Lung (tissue), 11 donors: ENCODE measurements at regions not wholly inside any gene's neighbourhood (a gene's known extent, or its start where the extent isn't known, plus 50 kb on each side); places are given as distances from the start of the nearest gene placed in this dataset.

Experiments used
- ATAC-seq: fragments of 200-7000 bp; cut with Tn5 transposase; one replicate; pipeline ENCODE4 v1.9.1; 2020; ENCODE audit warnings: moderate number of reproducible peaks; ENCODE audit not compliant: insufficient read depth, low FRiP score
- DNase-seq, 3 donors: peaks; one replicate each; pipeline ENCODE4 v3.0.0-alpha.2; 2013 to 2017
- H3K27ac ChIP-seq, 2 donors: one replicate each; pipeline ENCODE4 v1.5.1; 2013; ENCODE audit warnings: mild to moderate bottlenecking in 2 of 2, moderate library complexity in 2 of 2, control low read depth in 1 of 2, inconsistent platforms in 1 of 2, low read depth in 1 of 2, low read length in 1 of 2
- H3K27me3 ChIP-seq, 3 donors: one replicate each; pipeline ENCODE4 v1.5.1; 2013; ENCODE audit warnings: low read length in 2 of 3; ENCODE audit not compliant: control insufficient read depth in 3 of 3, insufficient read depth in 3 of 3
- H3K36me3 ChIP-seq, 4 donors: one replicate each; pipeline ENCODE4 v1.5.1; 2013; ENCODE audit warnings: low read length in 4 of 4, mild to moderate bottlenecking in 1 of 4, moderate library complexity in 1 of 4; ENCODE audit not compliant: control insufficient read depth in 4 of 4, insufficient read depth in 4 of 4
- H3K4me1 ChIP-seq, 5 donors: one replicate each; pipeline ENCODE4 v1.5.1; 2013; ENCODE audit warnings: low read length in 5 of 5, mild to moderate bottlenecking in 2 of 5, moderate library complexity in 1 of 5; ENCODE audit not compliant: control insufficient read depth in 5 of 5, insufficient read depth in 5 of 5
- H3K4me3 ChIP-seq: one replicate; pipeline ENCODE4 v1.5.1; 2013; ENCODE audit warnings: mild to moderate bottlenecking, control low read depth, moderate library complexity
- H3K9ac ChIP-seq, 2 donors: one replicate each; pipeline ENCODE4 v1.5.1; 2013; ENCODE audit warnings: low read length in 2 of 2, control low read depth in 1 of 2; ENCODE audit not compliant: insufficient read depth in 1 of 2
- H3K9me3 ChIP-seq, 4 donors: one replicate each; pipeline ENCODE4 v1.5.1; 2013; ENCODE audit warnings: low read length in 3 of 4, mild to moderate bottlenecking in 1 of 4, moderate library complexity in 1 of 4; ENCODE audit not compliant: control insufficient read depth in 4 of 4, insufficient read depth in 3 of 4
- WGBS, 2 donors: extraction: QIAGEN DNeasy Blood & Tissue Kit; methylation state at CpG; one replicate each; pipeline ENCODE4 v1.1.7; 2013; 5-methylcytosine and 5-hydroxymethylcytosine counted together
- TF ChIP-seq, protein P1 (sequence below): IDR thresholded peaks from 2 replicates; pipeline ENCODE4 v1.5.1; 2012; ENCODE audit warnings: mild to moderate bottlenecking; ENCODE audit errors: control extremely low read depth, extremely low read depth
- donor health status: control.
- donor health status: control.
- donor health status: Bipolar disorder and iron deficiency.
- donor health status: healthy.
- donor health status: DM: yes; HTN: yes; CAD: no.

DNA sequence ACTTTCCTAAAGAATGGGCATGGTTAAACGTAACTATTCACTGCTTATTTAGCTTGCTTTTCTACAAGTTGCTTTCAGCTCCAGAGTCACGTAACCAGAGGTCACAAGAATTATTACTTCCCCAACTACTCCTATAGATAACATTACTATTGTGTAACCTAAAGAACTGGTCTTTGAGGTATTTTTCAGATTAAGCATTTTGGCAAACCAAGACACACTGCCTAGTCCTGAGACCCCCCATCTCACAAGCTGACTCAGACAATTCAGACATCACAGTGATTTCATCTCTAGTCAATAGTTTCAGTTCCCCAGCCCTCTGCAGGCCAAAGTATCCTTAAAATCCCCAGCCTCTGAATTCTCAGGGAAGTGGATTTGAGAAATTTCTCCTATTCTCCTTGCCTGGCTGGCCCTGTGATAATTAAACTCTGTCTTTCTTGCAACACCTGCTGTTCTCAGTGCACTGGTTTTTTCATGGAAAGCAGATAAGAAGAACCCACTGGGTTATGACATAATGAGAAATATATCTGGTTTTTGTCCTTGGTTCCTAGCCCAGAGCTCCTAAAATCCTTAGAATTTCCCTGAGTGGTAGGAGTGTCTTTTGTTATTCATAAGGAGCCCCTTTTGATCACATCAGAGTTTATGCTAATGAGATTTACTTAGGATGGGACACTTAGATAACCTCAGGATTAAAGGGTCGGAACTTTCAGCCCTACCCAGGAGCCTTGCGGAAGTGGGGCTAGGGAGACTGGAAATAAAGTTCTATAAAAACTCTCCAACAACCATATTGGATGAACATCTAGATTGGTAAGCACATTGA is 1310.8 kb upstream of the CHAC2 start:
- DNase-seq: no peak
- WGBS, 2 donors: 81 to 84% methylated on average over 4 of the region's 4 CpGs
- no peak for ATAC-seq

DNA sequence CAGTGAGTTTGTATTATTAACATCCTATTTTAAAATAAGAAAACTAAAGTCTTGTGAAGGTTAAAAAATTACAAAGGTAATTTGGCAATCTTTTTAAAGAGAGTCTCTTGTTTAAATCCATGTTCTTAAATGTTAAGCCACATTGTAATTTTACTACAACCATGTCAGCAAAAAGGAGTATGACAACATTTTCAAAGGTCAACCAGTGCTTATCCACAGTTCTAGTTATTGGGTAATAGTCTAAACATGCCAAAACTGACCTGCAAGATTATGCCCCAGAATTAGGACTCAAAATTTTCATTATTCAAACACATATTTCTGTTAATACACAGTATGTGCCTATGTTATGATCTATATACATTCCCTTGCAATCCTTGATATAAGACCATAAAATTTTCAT is 1312.6 kb upstream of the CHAC2 start:
- H3K36me3 ChIP-seq: no peaks in the 10 kb centered on the region
- H3K4me3 ChIP-seq: no peak overlapping the region
- H3K27ac ChIP-seq: no peak overlapping the region
- H3K27me3 ChIP-seq: no peaks in the 10 kb centered on the region
- H3K9me3 ChIP-seq: no peaks in the 10 kb centered on the region
- no peak for DNase-seq
- no peak for ATAC-seq
- H3K9ac ChIP-seq: no peak overlapping the region
- TF ChIP-seq, protein P1, sequence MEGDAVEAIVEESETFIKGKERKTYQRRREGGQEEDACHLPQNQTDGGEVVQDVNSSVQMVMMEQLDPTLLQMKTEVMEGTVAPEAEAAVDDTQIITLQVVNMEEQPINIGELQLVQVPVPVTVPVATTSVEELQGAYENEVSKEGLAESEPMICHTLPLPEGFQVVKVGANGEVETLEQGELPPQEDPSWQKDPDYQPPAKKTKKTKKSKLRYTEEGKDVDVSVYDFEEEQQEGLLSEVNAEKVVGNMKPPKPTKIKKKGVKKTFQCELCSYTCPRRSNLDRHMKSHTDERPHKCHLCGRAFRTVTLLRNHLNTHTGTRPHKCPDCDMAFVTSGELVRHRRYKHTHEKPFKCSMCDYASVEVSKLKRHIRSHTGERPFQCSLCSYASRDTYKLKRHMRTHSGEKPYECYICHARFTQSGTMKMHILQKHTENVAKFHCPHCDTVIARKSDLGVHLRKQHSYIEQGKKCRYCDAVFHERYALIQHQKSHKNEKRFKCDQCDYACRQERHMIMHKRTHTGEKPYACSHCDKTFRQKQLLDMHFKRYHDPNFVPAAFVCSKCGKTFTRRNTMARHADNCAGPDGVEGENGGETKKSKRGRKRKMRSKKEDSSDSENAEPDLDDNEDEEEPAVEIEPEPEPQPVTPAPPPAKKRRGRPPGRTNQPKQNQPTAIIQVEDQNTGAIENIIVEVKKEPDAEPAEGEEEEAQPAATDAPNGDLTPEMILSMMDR: no peak
- no peaks in the 10 kb centered on the region for H3K4me1 ChIP-seq

More for the DNA sequence above, 1310.8 kb upstream of the CHAC2 start:
- H3K4me3 ChIP-seq: no peak overlapping the region
- H3K36me3 ChIP-seq: no peaks in the 10 kb centered on the region
- H3K9ac ChIP-seq: no peak overlapping the region
- no peaks in the 10 kb centered on the region for H3K4me1 ChIP-seq
- H3K27me3 ChIP-seq: no peaks in the 10 kb centered on the region
- H3K9me3 ChIP-seq: no peaks in the 10 kb centered on the region
- TF ChIP-seq, protein P1: no peak
- no peak overlapping the region for H3K27ac ChIP-seq

DNA sequence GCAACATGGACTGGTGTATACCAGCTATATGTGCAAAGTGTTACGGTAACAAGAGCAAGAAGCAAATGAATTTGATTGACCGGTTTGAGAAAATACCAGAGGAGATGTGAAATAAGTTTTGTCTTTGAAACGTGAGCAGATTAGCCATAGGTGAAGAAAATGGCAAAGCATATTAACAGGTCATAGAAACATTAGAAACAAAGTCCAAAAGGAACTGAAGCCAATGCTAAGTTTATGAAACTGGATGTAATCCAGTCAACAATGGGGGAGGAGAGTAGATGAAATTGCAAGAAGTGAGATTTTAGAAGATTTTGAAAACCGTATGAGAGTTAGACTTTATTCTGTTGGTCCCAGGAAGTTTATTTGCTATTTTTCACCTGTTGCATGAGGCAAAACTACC is 1315.4 kb upstream of the CHAC2 start:
- WGBS, 2 donors: 89 to 92% methylated on average over 4 of the region's 4 CpGs
- H3K4me1 ChIP-seq: no peaks in the 10 kb centered on the region

More for the DNA sequence above, 1315.4 kb upstream of the CHAC2 start:
- H3K36me3 ChIP-seq: no peaks in the 10 kb centered on the region
- DNase-seq (no peak), ATAC-seq (no peak)
- H3K9me3 ChIP-seq: no peaks in the 10 kb centered on the region
- H3K9ac ChIP-seq: no peak overlapping the region
- TF ChIP-seq, protein P1: no peak
- H3K4me3 ChIP-seq: no peak overlapping the region
- H3K27me3 ChIP-seq: no peaks in the 10 kb centered on the region
- no peak overlapping the region for H3K27ac ChIP-seq
